ENCODE measurements at regions not wholly inside any gene's neighbourhood (a gene's known extent, or its start where the extent isn't known, plus 50 kb on each side); places are given as distances from the start of the nearest gene placed in this dataset.
A peak's percentile ranks its signal among the peaks of the same experiment; 100 is the strongest.
"Not testable (repeated sequence)": the region's sequence is repeated elsewhere in the genome, so short reads cannot be mapped to it uniquely, and the experiment has no call there.

DNA sequence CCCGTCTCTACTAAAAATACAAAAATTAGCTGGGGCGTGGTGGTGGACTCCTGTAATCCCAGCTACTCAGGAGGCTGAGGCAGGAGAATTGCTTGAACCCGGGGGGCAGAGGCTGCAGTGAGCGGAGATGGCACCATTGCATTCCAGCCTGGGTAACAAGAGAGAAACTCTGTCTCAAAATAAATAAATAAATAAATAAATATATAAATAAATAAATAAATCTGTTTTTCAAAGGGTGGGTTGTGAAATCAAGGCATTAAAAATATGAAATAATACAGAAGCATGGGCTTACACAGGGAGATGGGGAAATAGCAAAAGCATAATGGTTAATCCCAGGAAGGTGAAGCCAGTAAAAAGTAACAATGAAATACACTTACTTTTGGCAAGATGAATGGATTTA, 93.9 kb downstream of the LYZL2 start:
- H3K4me3 ChIP-seq (ENCODE audit: low read length) = no peak overlapping the region
- DNase-seq (ENCODE audit: low read depth, low spot score) = no peak

DNA sequence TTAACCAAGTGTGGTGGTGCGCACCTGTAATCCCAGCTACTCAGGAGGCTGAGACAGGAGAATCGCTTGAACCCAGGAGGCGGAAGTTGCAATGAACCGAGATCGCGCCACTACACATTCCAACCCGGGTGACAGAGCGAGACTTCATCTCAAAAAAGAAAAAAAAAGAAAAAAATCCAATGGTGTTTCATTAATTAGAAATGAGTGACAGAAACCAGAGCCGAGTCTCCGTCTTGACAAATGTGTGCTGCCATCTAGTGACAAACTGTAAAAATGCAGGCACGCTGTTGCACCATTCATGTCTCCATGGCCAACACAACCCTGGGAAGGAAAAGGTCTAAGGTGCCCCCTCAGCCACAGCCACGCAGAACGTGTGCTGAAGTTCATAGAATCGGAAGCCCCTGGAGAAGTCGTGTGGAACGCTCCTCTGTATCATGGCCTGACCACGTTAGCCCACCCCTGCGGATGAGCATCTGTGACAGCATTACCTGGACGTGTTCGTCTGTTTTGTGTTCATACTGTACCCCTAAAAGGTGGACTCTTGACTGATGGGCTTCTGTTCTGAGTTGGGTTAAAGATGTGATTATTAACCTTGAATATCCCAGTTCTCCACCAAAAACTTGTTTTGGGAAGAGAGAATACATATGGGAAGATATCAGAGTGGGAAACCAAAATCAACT, 94.9 kb downstream of the LYZL2 start:
- no peak overlapping the region for H3K4me3 ChIP-seq (ENCODE audit: low read length)
- peak; percentile 84 for DNase-seq (ENCODE audit: low read depth, low spot score)

- DNase-seq (ENCODE audit: low read depth, low spot score) = no peak
- no peak overlapping the region for H3K4me3 ChIP-seq (ENCODE audit: low read length)
Measured at GRCh38 chr10:30531751-30532530, 97.6 kb downstream of the LYZL2 start.

GRCh38 chr10:30529373-30529998, 95.5 kb downstream of the MAP3K8 start:
- peak; percentile 63 for DNase-seq (ENCODE audit: low read depth, low spot score)
- peak overlapping the region; percentile 51 for H3K4me3 ChIP-seq (ENCODE audit: low read length)

DNA sequence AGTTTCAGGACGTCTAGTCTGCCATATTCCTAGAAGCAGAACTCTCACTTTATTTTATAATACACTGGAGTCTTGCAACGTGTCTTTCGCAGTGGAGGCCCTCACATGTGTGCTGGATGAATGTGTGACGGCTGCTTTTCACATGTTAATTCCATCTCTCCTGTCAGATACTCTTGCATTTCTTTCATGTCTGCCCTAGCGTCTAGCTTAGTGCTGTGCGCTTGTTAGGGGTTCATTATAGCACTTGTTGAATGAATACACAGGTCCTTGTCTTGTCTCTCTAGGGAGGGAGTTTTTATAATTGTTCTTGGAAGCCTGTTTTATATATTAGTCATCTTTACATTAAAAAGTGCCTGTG, 94.4 kb downstream of the MAP3K8 start:
- DNase-seq (ENCODE audit: low read depth, low spot score) = no peak
- H3K4me3 ChIP-seq (ENCODE audit: low read length) = no peak overlapping the region

DNA sequence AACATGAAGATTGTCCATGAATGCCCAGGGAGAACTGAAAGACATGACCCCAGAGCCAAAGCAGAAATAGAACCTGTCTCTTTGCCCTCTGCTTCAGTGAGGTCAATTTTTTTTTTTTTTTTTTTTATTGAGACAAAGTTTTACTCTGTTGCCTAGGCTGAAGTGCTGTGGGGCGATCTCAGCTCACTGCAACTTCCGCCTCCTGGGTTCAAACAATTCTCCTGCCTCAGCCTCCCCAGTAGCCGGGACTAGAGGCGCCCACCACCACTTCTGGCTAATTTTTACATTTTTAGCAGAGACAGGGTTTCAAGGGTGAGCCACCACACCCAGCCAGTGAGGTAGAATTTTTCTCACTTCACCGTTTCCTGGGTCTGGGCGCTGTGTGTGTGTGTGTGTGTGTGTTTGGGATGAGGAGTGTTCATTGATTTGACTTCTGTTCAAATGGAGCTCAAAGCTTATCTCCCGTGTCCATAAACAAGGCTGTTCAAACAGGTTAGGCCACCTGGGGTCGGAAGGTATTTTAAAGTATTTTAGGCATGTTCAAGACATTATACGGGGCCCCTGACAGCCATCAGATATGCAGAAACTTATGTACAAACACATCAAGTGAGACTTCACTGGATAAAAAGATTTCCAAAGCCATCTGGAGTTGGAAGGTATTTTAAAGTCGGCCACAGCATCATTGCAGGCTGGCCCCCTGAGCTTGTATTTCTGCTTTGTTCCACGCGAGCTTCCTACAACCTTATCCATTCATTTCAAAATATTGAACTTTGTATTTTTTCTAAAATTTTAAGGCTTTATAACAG, 93.8 kb downstream of the MAP3K8 start:
- DNase-seq (ENCODE audit: low read depth, low spot score) = no peak
- H3K4me3 ChIP-seq (ENCODE audit: low read length) = no peak overlapping the region

- not testable (repeated sequence) for DNase-seq (ENCODE audit: low read depth, low spot score); H3K4me3 ChIP-seq (ENCODE audit: low read length)
Measured at GRCh38 chr10:30522661-30523078, 88.7 kb downstream of the MAP3K8 start.

GRCh38 chr10:30518907-30519306, 84.9 kb downstream of the MAP3K8 start:
- no peak for DNase-seq (ENCODE audit: low read depth, low spot score)
- no peak overlapping the region for H3K4me3 ChIP-seq (ENCODE audit: low read length)
